SJSA1 (cell line): ENCODE measurements at regions not wholly inside any gene's neighbourhood (a gene's known extent, or its start where the extent isn't known, plus 50 kb on each side); places are given as distances from the start of the nearest gene placed in this dataset.

ENCODE experiments used
- DNase-seq, 2 experiments: peaks; one replicate each; pipeline ENCODE4 v3.0.0-alpha.2; 2015 to 2020; ENCODE audit warnings: low spot score in 2 of 2, low read depth in 1 of 2
- H3K27ac ChIP-seq: fragments of 250-450 bp; sonication (Bioruptor Pico); 2 replicates; pipeline ENCODE4 v1.5.1; 2020; ENCODE audit warnings: mild to moderate bottlenecking, moderate library complexity
- H3K27me3 ChIP-seq: fragments of 250-450 bp; sonication (Bioruptor Pico); replicated peaks from 2 replicates; pipeline ENCODE4 v1.5.1; 2020; ENCODE audit warnings: mild to moderate bottlenecking, moderate library complexity
- H3K36me3 ChIP-seq: fragments of 250-450 bp; sonication (Bioruptor Pico); 2 replicates; pipeline ENCODE4 v1.5.1; 2020; ENCODE audit warnings: mild to moderate bottlenecking
- H3K4me1 ChIP-seq: fragments of 250-450 bp; sonication (Bioruptor Pico); replicated peaks from 2 replicates; pipeline ENCODE4 v1.6.1; 2021; ENCODE audit warnings: mild to moderate bottlenecking
- H3K4me3 ChIP-seq: fragments of 250-450 bp; sonication (Bioruptor Pico); 2 replicates; pipeline ENCODE4 v1.5.1; 2020; ENCODE audit warnings: mild to moderate bottlenecking
- H3K9me3 ChIP-seq: fragments of 250-450 bp; sonication (Bioruptor Pico); replicated peaks from 2 replicates; pipeline ENCODE4 v1.5.1; 2020; ENCODE audit warnings: mild to moderate bottlenecking

DNA sequence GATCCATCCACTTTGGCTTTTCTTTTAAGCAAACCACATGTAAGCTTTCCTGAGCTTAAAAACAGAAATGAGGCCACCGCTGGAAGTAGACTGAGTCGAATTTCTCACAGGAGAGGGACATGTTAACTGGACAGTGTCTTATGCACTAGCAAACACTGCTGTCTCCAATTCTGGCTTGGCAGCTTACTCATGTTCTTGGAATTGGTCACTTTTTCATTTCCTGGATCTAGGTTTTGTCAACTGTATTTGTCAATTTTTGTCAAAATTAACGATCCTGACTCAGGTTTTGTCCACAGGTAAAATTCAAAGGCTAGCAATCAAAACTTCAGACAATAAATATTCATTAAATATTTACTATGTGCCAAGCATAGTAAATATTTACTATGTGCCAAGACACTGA lies 601.5 kb downstream of the RNF144B start:
- Histone ChIP-seq H3K36me3 (no peaks in the 10 kb centered on the region), H3K27ac (no peak overlapping the region), H3K4me1 (no peaks in the 10 kb centered on the region), H3K9me3 (no peaks in the 10 kb centered on the region), H3K27me3 (peaks cover 6% of the 10 kb centered on the region; the same call in 1 of the 2 replicates), H3K4me3 (no peak overlapping the region)
- DNase-seq, result no peak

GRCh38 chr6:18990059-18990978 lies 603.2 kb downstream of the RNF144B start:
- H3K27me3 ChIP-seq, result peaks cover 6% of the 10 kb centered on the region; the same call in 1 of the 2 replicates
- H3K4me3 ChIP-seq, result no peak overlapping the region
- no peak overlapping the region for H3K27ac ChIP-seq
- DNase-seq, result peak; percentile 39 to 70
- H3K36me3 ChIP-seq, result no peaks in the 10 kb centered on the region
- H3K9me3 ChIP-seq, result no peaks in the 10 kb centered on the region
- no peaks in the 10 kb centered on the region for H3K4me1 ChIP-seq

DNA sequence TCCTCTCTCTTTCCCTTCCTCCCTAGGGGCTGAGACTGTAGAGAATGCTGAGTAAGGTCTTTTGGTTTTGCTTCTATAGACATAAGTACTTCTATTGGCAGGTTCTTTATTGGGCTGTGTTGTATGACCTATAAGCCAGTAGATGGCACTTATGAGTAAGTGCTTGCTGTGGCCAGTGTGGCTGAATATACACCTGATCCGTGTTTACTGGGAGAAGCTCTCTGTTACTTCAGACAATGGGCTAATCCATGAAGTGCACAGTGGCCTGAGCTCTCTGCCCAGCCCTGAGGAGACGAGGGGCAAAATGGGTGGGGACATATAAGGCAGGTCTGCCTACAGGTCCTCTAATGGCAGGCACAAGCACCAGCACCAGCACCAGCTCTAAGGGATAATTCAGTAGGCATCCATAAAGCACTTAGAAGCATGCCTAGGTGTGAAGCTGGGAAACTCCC lies 610.3 kb downstream of the RNF144B start:
- no peak overlapping the region for H3K4me3 ChIP-seq
- H3K27me3 ChIP-seq, result peaks cover 4% of the 10 kb centered on the region; the same call in 1 of the 2 replicates
- H3K27ac ChIP-seq, result no peak overlapping the region
- H3K9me3 ChIP-seq, result 0 out of 2 replicates have a peak, but pooled peaks cover 2% of the 10 kb centered on the region
- H3K4me1 ChIP-seq, result no peaks in the 10 kb centered on the region
- H3K36me3 ChIP-seq, result no peaks in the 10 kb centered on the region
- DNase-seq, result peak in 1 of 2 experiments; percentile 6

DNA sequence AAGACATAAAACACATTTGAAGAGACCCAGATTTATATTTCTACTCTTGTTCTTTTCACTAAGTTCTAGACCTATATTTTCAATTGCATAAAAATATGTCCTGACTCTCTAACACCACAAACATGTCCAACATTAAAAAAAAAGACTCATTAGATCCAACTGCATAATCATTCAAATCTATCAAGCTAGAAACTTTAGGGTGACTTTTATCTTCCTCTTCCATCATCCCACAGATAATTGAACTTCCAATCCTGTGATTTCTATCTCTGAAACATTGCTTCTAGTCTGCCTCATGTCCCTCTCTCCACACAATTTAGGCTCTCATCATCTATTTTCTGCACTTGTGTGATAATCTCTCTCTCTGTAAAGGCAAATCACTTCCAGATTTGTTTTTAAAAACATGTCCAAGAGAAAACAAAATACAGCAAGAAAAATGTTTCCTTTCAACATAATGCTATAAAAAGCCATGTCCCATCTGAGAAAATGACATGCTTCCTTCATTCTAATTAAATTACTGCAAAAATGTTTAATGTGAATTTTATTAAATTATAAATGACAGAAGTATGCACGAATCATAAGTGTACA lies 615.9 kb downstream of the RNF144B start:
- no peak for DNase-seq
- H3K27me3 ChIP-seq, result no peaks in the 10 kb centered on the region

GRCh38 chr6:19004176-19004575 lies 617.0 kb downstream of the RNF144B start:
- Histone ChIP-seq H3K9me3 (no peaks in the 10 kb centered on the region), H3K4me3 (no peak overlapping the region)

More for the DNA sequence above, 615.9 kb downstream of the RNF144B start:
- Histone ChIP-seq H3K9me3 (no peaks in the 10 kb centered on the region), H3K36me3 (no peaks in the 10 kb centered on the region), H3K4me1 (no peaks in the 10 kb centered on the region), H3K4me3 (no peak overlapping the region), H3K27ac (no peak overlapping the region)

GRCh38 chr6:19009769-19010168 lies 622.6 kb downstream of the RNF144B start:
- H3K4me3 ChIP-seq, result no peak overlapping the region

More at GRCh38 chr6:19004176-19004575, 617.0 kb downstream of the RNF144B start:
- DNase-seq, result no peak
- Histone ChIP-seq H3K4me1 (no peaks in the 10 kb centered on the region), H3K27ac (no peak overlapping the region), H3K36me3 (no peaks in the 10 kb centered on the region), H3K27me3 (no peaks in the 10 kb centered on the region)

DNA sequence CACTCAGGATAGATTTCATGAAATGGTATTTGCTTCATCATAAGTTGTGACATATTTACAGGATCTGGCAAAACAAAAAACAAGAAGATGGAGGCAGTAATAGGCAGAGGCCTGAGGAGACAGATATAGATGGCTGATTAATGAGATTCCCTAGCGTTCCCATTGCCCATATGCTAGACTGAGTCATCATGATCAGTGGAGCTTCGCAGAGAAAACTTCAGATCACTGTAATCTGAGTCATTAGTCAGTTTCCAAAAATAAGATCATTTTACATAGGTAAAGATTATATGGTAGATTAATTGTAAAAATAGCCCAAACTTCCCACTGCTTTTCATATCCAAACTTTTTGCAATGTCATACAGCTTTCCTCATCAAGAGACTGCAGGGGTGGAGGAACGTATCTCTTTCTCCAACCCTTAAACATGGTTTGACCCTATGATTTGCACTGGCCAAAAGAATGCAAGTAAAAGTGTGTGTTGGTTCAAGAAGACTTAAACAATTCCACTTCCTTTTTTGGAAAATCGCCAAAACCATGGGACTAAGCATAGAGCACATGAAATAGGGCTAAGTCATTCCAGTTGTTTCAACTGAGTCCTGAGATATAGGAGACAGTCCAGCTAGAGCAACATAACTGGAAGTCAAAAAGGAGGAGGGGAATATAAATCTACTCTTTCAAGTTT lies 626.0 kb downstream of the RNF144B start:
- no peak for DNase-seq
- H3K9me3 ChIP-seq, result no peaks in the 10 kb centered on the region
- no peaks in the 10 kb centered on the region for H3K27me3 ChIP-seq
- no peaks in the 10 kb centered on the region for H3K36me3 ChIP-seq
- H3K27ac ChIP-seq, result no peak overlapping the region
- no peak overlapping the region for H3K4me3 ChIP-seq
- no peaks in the 10 kb centered on the region for H3K4me1 ChIP-seq

More at GRCh38 chr6:19009769-19010168, 622.6 kb downstream of the RNF144B start:
- Histone ChIP-seq H3K4me1 (no peaks in the 10 kb centered on the region), H3K27me3 (no peaks in the 10 kb centered on the region), H3K9me3 (no peaks in the 10 kb centered on the region), H3K27ac (no peak overlapping the region), H3K36me3 (no peaks in the 10 kb centered on the region)
- no peak for DNase-seq

- Histone ChIP-seq H3K36me3 (no peaks in the 10 kb centered on the region), H3K4me3 (no peak overlapping the region), H3K27ac (no peak overlapping the region), H3K9me3 (no peaks in the 10 kb centered on the region), H3K27me3 (no peaks in the 10 kb centered on the region), H3K4me1 (no peaks in the 10 kb centered on the region)
- DNase-seq, result peak in 1 of 2 experiments; percentile 20
Observed at GRCh38 chr6:19024737-19025136, 637.6 kb downstream of the RNF144B start.

- H3K27ac ChIP-seq, result no peak overlapping the region
- H3K36me3 ChIP-seq, result no peaks in the 10 kb centered on the region
- H3K4me3 ChIP-seq, result no peak overlapping the region
- DNase-seq, result no peak
- no peaks in the 10 kb centered on the region for H3K9me3 ChIP-seq
- H3K4me1 ChIP-seq, result no peaks in the 10 kb centered on the region
- no peaks in the 10 kb centered on the region for H3K27me3 ChIP-seq
Observed at GRCh38 chr6:19028201-19028600, 641.1 kb downstream of the RNF144B start.

DNA sequence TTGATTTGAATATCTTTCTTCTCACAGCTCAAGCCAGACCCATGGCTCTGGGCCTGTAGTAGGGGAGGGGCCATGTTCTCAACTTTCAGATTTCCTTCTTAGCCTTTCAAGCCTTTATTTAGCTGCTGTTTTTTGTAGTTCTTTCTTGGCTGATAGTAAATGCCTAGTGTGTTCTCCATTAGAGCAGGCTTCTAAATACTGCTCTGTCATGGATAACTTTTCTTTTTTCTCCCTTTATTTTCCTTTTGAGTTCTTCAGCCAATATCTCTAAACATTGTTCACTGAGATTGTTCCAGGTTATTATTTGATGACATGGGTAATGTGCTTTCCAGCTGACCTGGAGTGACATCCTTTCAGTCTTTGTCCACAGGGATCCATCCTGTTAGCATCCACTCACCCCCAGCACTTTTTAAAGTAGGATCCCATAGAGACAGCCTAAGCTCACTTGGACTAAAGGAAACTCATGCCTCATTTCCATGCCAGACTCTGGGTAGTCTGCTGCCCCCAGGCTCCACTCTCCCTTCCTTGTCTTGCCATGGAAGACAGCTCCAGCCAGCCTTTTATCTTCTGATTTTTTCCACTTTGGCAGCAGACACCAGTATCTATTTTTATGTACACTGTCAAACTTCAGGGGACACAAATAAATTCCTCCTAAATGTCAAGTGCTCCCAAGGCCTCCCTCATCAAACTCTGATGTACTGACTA lies 645.6 kb downstream of the RNF144B start:
- Histone ChIP-seq H3K4me1 (no peaks in the 10 kb centered on the region), H3K9me3 (no peaks in the 10 kb centered on the region; the same call in 1 of the 2 replicates), H3K4me3 (no peak overlapping the region), H3K36me3 (no peaks in the 10 kb centered on the region), H3K27ac (no peak overlapping the region), H3K27me3 (no peaks in the 10 kb centered on the region; the same call in none of the 2 replicates)
- DNase-seq, result no peak

- no peak for DNase-seq
- Histone ChIP-seq H3K27ac (no peak overlapping the region), H3K36me3 (no peaks in the 10 kb centered on the region), H3K9me3 (no peaks in the 10 kb centered on the region; the same call in 1 of the 2 replicates), H3K4me1 (no peaks in the 10 kb centered on the region), H3K27me3 (no peaks in the 10 kb centered on the region; the same call in none of the 2 replicates), H3K4me3 (no peak overlapping the region)
Observed at GRCh38 chr6:19033683-19034082, 646.5 kb downstream of the RNF144B start.

GRCh38 chr6:19034986-19035385 lies 647.8 kb downstream of the RNF144B start:
- Histone ChIP-seq H3K27me3 (no peaks in the 10 kb centered on the region; the same call in none of the 2 replicates), H3K36me3 (no peaks in the 10 kb centered on the region), H3K27ac (no peak overlapping the region), H3K4me1 (no peaks in the 10 kb centered on the region), H3K4me3 (no peak overlapping the region), H3K9me3 (no peaks in the 10 kb centered on the region; the same call in 1 of the 2 replicates)
- no peak for DNase-seq
